GM18505 (cell line): ENCODE measurements at regions not wholly inside any gene's neighbourhood (a gene's known extent, or its start where the extent isn't known, plus 50 kb on each side); places are given as distances from the start of the nearest gene placed in this dataset.

ENCODE experiments used
- ATAC-seq: cut with Tn5 transposase; IDR thresholded peaks from one replicate; pipeline ENCODE4 v1.9.1; 2021; ENCODE audit not compliant: unreplicated experiment
- POLR2A ChIP-seq: IDR thresholded peaks from 4 replicates; pipeline ENCODE4 v1.6.1; 2011; ENCODE audit warnings: borderline replicate concordance; ENCODE audit not compliant: insufficient read depth, insufficient read length; ENCODE audit errors: extremely low read depth

DNA sequence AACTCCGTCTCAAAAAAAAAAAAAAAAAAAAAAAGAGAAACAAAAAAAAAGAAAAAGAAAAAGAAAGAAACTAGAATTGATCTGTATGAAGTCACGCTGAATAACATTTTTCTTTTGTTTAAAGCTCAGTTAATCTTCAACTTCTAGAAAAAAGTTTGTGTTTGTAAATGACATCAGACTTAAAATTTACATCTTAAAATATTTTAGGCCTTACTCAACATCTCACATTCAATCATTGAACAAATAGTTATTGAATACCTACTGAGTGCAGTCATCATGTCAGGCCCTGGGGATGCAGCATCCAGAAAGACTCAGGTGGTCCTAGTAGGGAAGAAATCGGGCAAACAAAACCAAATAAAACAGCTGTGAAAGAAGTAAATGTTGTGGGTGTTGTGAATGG is 292.3 kb upstream of the FANCL start:
- no peak for TF ChIP-seq POLR2A
- ATAC-seq, result no peak

- no peak for TF ChIP-seq POLR2A
- no peak for ATAC-seq
These were observed 291.5 kb upstream of the FANCL start for GRCh38 chr2:58532641-58533040.

- TF ChIP-seq POLR2A, result no peak
These were observed 286.5 kb upstream of the FANCL start for GRCh38 chr2:58527647-58528046.

DNA sequence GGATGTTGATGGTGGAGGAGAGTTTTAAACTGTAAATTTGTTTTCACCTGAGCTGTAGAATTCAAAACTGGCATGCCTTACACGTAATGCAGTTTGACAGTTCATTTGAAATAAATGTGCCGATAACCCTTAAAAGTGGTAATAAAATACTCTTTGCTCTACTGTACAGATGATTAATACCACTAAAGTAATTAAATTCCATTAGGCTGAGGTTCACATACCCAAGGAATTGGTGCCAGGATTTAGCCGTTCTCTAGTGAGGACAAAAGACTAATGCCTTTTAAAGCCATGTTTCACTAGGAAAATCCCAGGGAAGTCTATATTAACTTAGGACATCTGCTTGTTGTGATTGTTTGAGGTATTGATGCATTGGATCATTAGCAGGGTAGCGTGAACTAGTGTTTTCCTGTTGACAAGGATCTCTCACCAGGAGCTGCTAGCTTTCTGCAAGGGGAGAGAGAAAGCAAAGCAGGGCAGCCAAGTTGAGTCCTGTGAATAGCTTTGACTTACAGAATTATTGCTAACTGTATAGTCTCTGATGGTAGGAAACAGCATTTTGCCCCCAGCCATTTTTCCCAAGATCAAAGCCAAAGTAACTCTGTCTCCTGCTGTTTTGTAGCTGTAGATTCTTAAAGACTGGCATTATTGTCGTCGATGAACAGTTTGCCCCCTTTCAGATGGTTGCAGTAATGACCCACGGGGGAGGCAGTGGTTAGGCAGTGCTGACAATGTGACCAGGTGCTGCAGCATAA is 280.9 kb upstream of the FANCL start:
- ATAC-seq, result no peak
- TF ChIP-seq POLR2A, result no peak

More at GRCh38 chr2:58527647-58528046, 286.5 kb upstream of the FANCL start:
- ATAC-seq, result no peak

DNA sequence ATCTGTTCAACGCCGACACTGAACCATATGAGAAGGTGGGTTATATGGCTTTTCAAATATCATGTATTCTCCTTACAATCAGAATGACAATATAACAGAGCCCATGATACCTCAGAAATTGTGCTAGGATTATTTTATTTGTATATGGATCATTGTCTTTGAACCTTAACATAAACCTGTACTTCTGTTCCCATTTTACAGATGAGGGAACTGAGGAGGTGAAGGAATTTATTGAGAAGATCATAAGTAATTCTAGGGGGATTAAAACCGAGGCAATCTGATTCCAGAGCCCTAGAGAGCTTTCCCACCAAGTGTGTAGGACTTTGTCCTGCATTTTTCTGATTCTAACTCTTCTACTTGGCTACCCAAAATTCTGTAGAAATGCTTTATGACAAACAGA is 279.8 kb upstream of the FANCL start:
- no peak for ATAC-seq
- TF ChIP-seq POLR2A, result no peak

DNA sequence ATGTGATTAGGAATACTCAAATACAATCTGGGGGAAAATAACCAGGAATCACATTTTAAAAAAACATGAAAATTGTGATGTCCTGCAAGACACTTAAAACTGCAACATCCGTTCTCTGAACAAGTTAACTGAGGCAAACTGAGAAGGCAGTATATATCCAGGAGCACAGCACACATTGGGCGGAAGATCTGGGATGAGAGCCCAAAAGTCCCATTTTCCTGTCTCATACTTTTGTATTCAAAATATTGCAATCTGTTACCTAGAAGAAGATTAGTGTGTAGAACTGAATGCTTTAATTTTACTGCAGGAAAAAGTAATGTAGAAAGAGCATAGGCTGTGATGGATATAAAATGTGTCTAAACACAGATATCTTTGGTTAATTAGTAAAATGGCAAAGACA is 276.8 kb upstream of the FANCL start:
- ATAC-seq, result no peak

DNA sequence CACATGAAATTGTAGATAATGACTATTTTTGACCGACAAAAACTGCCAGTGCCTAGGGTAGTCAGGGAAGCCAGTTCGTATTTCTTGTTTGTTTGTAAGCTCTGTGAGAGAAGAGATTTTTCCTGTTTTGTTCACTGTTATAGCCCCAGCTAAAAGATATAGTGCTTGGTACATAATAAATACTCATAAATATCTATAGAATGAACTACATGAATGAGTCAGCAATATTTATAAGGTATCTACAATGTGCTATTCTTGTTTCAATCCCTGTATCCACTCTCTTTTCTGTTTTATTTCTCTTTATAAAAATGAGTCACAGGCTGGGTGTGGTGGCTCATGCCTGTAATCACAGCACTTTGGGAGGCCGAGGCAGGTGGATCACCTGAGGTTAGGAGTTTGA is 275.6 kb upstream of the FANCL start:
- TF ChIP-seq POLR2A, result no peak
- no peak for ATAC-seq

More for the DNA sequence above, 276.8 kb upstream of the FANCL start:
- TF ChIP-seq POLR2A, result no peak

DNA sequence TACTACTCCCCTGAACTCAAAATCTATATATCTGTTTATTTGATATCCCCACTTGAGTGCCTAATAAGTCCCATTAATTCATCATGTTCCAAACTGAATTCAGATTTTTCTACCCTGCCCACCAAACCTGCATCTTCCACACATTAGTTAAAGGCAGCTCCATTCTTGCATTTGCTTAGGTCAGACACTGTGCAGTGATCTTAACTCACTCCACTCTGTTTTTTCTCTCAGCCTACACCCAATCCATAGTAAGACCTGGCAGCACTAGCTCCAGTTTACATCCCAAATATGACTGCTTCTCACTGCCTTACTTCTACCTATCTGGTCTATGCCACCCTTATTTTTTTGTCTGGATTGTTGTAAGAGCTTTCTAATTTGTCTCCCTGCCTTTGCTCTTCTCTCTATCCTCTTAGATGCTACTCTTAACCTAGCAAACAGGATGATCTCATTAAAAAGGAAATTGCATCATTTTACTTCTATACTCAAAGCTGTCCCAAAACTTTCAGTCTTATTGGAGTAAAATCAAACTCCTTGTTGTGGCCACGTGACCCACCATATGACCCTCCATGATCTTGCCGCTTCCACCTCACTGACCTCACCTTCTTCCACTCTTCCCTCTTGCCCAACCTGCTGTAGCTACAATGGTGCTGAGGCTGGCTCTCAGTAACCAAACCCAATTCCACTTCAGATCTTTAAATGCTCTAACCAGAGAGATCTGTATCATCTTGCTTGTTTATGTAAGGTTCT is 274.9 kb upstream of the FANCL start:
- TF ChIP-seq POLR2A, result no peak
- ATAC-seq, result no peak

GRCh38 chr2:58514252-58514651 is 273.1 kb upstream of the FANCL start:
- no peak for ATAC-seq
- TF ChIP-seq POLR2A, result no peak

GRCh38 chr2:58512878-58513277 is 271.8 kb upstream of the FANCL start:
- no peak for ATAC-seq
- no peak for TF ChIP-seq POLR2A

GRCh38 chr2:58508006-58508405 is 266.9 kb upstream of the FANCL start:
- no peak for ATAC-seq
- TF ChIP-seq POLR2A, result no peak

- no peak for TF ChIP-seq POLR2A
- ATAC-seq, result no peak
These were observed 262.8 kb upstream of the FANCL start for GRCh38 chr2:58503918-58504317.

- no peak for TF ChIP-seq POLR2A
- no peak for ATAC-seq
These were observed 261.8 kb upstream of the FANCL start for GRCh38 chr2:58502931-58503330.
